Activated T-cell treated with anti-CD3 and anti-CD28 coated beads for 24 hours (primary cell): ENCODE measurements at regions not wholly inside any gene's neighbourhood (a gene's known extent, or its start where the extent isn't known, plus 50 kb on each side); places are given as distances from the start of the nearest gene placed in this dataset.
"Not testable (repeated sequence)": the region's sequence is repeated elsewhere in the genome, so short reads cannot be mapped to it uniquely, and the experiment has no call there.

Experiments used
- DNase-seq: peaks from one replicate; pipeline ENCODE4 v3.0.0-alpha.2; 2020; ENCODE audit warnings: low read depth

DNA sequence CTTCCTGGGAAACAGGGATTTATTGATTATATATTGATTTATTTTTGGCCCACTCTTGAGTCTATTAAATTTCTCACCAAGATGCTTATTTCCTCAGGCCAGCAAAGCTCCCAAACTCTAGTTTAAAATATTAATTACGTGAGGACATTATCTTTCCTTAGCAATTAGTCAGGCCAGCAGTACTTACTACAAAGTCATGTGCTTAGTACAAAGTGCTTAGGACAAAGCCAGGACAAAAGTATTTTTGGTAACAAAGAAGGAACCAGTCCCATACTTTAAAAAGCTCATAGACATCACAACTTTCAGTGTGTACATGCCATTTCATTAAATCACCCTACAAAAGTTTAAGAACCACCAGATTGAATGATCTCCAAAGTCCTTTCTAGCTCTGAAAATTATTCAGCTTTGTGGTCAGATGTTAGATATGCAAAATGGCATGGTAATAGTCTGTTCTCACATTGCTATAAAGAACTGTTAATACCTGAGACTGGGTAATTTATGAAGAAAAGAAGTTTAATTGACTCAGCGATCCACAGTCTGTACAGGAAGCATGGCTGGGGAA, 94.7 kb upstream of the PWP1 start:
- DNase-seq = no peak

GRCh38 chr12:107593713-107594381, 91.8 kb upstream of the PWP1 start:
- no peak for DNase-seq

DNA sequence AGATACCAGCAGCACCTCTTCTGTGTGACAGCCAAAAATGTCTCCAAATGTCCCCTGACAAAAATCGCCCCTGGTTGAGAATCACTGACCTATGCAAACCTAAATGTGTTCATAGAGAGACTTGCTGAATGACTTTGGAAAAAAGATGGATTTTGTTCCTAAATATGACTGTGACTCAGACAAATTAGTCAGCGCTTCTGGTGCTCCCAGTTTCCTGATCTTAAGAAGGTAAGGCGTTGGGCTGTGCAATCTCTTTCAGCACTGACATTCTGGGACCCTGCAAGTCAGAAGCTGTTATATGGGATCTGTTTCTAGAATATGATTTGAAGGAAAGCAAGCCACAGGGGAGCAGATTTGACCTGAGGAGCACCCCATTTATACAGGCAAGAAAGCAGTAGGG, 90.6 kb upstream of the PWP1 start:
- DNase-seq = no peak

GRCh38 chr12:107597695-107598410, 87.7 kb upstream of the PWP1 start:
- no peak for DNase-seq

- DNase-seq = no peak
These were observed 86.7 kb upstream of the PWP1 start for GRCh38 chr12:107598906-107599305.

- DNase-seq = no peak
These were observed 84.9 kb upstream of the PWP1 start for GRCh38 chr12:107600581-107601144.

DNA sequence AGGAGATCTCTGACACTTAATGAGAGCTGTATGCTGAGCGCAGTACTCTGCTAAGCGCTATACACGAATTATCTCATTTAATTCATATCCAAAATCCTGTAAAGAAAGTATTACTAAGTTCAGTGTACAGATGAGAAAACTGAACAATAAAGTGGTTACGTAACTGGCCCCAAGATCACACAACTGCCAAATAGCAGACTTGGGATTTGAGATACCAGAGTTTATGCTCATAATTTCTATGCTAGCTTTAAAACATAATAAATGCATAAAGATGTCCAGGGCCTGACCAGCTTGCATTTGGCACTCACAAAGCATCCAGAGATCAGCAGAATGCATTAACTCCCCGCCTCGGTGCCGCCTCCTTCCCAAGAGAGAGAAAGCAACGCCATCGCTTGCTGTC, 83.2 kb upstream of the PWP1 start:
- DNase-seq = no peak

DNA sequence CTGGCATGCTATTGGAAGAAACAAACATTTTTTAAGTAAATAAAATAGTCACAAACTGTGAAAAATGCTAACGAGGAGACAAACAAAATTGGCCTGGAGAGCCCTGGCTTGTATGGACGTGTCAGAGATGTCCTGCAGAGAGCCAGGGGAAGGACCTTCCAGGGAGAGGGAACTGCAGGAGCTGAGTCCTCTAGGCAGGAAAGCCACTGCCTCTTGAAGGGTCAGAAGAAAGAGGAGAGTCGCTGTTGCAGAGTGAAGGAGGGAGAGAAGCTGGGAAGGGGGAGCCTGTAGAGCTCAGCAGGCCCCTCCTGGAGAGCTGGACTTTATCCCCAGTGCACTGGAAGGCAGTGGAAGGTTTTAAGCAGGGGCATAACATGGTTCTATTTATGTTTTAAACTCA, 80.3 kb upstream of the PWP1 start:
- no peak for DNase-seq

DNA sequence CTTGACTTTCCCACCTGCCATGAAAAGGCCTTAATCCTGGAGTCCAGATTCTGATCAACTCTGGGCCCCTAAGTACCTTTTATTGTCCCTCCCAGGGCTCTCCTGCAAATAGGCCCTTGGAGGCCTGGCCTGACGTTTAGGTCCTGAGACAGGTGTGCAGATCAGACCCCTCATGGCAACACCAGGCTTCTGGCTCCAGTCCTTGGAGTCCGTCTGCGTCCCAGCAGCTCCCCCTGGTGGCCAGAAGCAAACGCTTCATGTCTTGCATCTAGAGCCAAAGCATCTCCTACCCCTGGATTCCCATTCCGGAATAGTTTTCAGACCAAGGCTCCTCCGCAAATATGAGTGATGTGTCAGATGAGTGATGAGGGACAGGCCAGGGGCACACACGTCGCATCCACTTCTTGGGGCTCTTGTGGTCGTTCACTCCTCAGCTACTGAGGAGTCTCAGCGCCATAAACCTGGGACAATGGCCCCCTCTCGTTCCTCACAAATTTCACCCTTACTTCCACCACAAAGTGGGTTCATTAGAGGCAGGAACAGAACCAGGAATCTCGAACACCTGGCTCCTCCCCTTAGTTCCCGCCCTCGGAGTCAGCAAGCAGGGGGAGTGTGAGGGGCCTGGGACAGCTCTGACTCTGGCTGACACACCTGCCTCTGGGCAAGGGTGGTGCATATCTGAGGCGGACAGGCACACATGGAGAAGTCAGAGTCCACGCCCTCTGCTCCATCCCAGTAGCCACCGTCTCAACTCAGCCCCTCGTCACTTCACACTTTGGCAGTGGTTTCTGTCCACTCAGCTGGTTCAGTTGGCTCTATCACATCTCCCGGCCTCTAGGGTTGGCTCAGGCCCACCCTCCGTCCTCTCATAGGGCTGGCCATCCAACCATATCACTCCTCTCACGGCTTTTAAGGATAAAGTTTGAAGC, 77.9 kb upstream of the PWP1 start:
- peak; percentile 68 for DNase-seq

DNA sequence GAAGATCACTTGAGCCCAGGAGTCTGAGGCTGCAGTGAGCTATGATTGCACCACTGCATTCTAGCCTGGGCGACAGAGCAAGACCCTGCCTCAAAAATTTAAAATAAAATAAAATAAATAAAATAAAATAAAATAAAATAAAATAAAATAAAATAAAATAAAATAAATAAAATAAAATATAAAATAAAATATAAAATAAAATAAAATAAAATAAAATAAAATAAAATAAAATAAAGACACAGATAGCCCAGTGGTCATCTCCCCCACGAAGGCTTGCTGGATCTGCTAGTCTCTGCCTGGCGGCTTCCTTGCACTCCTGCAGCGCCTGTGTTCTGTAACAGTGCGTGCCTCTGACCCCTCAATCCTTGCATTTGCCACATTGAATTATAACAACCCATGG, 76.8 kb upstream of the PWP1 start:
- not testable (repeated sequence) for DNase-seq

DNA sequence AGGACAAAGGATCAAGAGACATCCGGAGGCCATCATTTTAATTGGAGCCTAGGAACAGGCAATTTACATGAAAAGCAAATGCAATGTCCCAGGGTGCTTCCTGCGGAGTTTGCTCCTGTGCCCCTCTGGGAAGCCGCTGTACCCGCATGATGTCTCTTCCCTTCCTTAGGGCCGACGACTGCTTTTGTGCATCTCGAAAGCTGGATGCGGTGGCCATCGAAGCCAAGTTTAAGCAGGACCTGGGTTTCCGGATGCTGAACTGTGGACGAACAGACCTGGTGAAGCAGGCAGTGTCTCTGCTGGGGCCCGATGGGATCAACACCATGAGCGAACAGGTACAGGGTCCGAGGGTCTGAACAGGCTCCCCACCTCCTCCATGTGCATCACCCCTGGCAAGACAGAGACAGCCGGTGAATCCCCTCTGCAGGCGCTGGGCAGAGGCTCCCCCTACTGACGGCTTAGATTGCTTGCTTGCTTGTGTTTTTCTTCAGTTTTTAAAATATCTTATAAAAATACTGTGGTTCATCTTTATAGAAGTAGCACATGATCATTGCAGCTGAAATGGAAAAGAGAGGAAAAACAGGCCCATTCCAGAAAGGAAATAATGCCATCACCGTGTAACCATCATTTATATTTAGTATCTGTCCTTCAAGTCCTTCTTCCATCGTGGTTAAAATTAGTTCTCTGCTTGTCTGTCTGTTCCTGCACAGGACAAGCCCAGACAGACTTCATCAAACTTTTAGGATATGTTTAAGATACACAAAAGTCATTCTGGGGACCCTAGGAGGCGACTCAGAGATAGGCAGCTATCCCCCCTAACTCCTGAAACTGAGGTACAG, 75.4 kb upstream of the PWP1 start:
- no peak for DNase-seq

- DNase-seq = no peak
These were observed 73.1 kb upstream of the PWP1 start for GRCh38 chr12:107612508-107612907.

- no peak for DNase-seq
These were observed 68.7 kb upstream of the PWP1 start for GRCh38 chr12:107616941-107617340.

DNA sequence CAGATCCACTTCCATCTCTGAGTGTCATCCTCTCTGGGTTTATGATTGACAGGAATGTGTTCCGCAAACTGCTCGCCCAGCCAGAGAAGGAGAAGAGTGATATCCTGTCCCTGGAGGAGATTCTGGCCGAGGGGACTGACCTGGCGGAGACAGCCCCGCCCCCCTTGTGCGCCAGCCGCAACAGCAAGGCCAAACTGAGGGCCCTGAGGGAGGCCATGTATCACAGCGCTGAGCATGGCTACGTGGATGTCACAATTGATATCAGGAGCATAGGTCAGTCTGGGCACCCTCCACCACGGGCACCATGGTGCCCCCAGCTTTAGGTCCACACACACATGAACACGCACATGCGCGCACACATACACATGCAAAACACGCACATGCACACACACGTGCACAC, 67.5 kb upstream of the PWP1 start:
- no peak for DNase-seq

- no peak for DNase-seq
These were observed 65.8 kb upstream of the PWP1 start for GRCh38 chr12:107619831-107620230.

DNA sequence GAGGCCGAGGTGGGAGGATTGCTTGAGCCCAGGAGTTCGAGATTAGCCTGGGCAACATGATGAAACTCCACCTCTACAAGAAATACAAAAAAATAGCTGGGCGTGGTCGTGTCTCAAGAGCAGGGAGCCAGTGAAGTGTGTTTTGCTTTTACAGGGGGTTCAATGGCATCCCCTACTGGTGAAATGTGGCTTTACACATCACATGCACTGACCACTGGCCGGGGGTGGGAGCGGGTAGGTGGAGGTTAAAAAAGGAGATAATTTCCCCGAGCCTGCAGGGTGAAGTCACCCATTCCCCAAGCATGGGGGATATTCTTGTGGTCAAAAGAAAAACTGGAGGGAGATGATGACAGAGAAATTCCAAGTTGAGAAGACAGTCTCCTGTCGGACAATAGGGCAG, 63.6 kb upstream of the PWP1 start:
- DNase-seq = no peak

- DNase-seq = no peak
These were observed 61.1 kb upstream of the PWP1 start for GRCh38 chr12:107624493-107624892.

DNA sequence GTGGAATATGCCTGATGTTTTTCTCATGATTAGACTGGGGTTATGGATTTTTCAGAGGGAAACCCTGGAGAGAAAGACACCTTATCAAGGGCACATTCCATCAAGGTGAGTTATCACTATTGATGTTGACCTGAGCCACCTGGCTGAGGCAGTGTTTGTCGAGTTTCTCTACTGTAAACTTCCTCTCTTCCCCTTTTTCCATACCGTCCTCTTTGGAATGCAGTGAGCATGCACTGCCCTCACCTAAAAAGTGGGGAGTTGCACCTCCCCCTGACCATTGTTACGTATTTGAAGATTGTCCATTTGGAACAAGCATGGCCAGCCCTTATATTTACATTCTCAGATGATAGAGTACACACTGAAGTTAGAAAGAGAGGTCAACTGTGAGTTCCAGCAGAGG, 53.9 kb upstream of the PWP1 start:
- DNase-seq = no peak

- no peak for DNase-seq
These were observed 53.4 kb upstream of the PWP1 start for GRCh38 chr12:107632246-107632645.

DNA sequence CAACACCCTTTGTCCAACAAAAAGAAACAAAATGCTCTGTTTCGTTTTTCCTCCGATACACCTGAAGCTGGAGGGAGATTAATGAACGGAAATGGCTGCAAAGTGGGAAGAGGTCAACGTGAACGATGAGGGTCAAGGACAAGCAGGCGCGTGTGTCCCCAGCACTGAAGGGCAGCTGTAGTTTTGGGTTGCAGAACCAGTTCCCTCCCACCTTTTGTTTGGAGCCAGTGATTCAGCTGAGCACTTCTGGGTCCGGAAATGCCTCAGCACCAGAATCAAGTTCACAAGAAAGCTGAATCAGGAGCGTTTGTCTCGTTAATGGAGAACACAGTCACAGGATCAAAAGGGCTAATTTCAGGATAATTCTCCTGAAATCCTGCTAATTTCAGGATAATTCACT, 51.1 kb upstream of the PWP1 start:
- no peak for DNase-seq

GRCh38 chr12:107635139-107635538, 50.5 kb upstream of the PWP1 start:
- no peak for DNase-seq
